K562 (cell line): ENCODE measurements at regions not wholly inside any gene's neighbourhood (a gene's known extent, or its start where the extent isn't known, plus 50 kb on each side); places are given as distances from the start of the nearest gene placed in this dataset.

ENCODE experiments used
- MYC ChIP-seq, 2 experiments: fragments of 250-450 bp in 1 of 2; sonication (Bioruptor Pico) in 1 of 2; IDR thresholded peaks; 2 replicates each; pipeline versions ENCODE4 v1.5.1 to v1.6.1; 2012 to 2021; ENCODE audit warnings: low read depth in 2 of 2, borderline replicate concordance in 1 of 2, improper control_type of control experiment in 1 of 2, low read length in 1 of 2, mild to moderate bottlenecking in 1 of 2, moderate library complexity in 1 of 2
- PCBP2 ChIP-seq: fragments of 200-400 bp; formaldehyde crosslinking; IDR thresholded peaks from 2 replicates; pipeline ENCODE4 v1.6.1; 2018; ENCODE audit warnings: low read length, low read depth, mild to moderate bottlenecking, moderate library complexity; ENCODE audit not compliant: poor library complexity, severe bottlenecking
- RBFOX2 ChIP-seq: fragments of 200-400 bp; formaldehyde crosslinking; IDR thresholded peaks from 2 replicates; pipeline ENCODE4 v1.6.1; 2017; ENCODE audit warnings: low read depth, mild to moderate bottlenecking, low read length, moderate library complexity
- TAF1 ChIP-seq: IDR thresholded peaks from 2 replicates; pipeline ENCODE4 v1.6.1; 2011; ENCODE audit warnings: mild to moderate bottlenecking, low read length, moderate library complexity; ENCODE audit not compliant: insufficient read depth, control insufficient read depth, severe bottlenecking; ENCODE audit errors: extremely low read depth

DNA sequence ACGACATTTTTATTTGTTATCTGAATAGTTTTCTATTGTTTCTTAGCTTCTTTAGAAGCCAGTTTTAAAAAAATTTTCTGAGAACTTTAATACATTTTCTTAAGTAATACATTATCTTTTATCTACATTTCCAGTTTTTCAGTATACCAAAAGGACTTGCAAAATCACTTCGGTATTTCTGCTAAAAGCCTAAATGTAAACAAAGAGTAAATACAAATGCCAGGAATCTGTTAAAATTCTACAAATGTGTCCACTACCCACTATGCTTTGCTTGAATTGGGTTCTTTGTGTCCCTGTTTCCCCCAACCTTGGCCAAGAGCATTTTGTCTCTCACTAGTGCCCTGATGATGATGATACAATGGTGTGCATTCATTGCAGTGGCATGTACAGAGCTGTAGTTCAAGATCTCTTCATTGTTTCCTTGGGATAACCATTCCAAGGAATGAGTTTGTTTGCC lies 611.2 kb downstream of the NR2F1-AS1 start:
- no peak for TF ChIP-seq MYC (IDR thresholded peaks at IDR 0.05; ENCODE audit: low read depth, low read length)
- no peak for TF ChIP-seq MYC (CRISPR knock-in tag; IDR thresholded peaks at IDR 0.05; ENCODE audit: borderline replicate concordance, low read depth)
- TF ChIP-seq TAF1: no peak
- TF ChIP-seq PCBP2: no peak
- TF ChIP-seq RBFOX2: no peak
